WTC11 (cell line): ENCODE measurements at regions not wholly inside any gene's neighbourhood (a gene's known extent, or its start where the extent isn't known, plus 50 kb on each side); places are given as distances from the start of the nearest gene placed in this dataset.

Experiments
- CREB1 ChIP-seq: sonication (generic); formaldehyde crosslinking; IDR thresholded peaks from 2 replicates; pipeline ENCODE4 v1.8.0; 2023; ENCODE audit warnings: mild to moderate bottlenecking, missing genetic modification reagents
- FOXJ3 ChIP-seq: sonication (generic); formaldehyde crosslinking; IDR thresholded peaks from 2 replicates; pipeline ENCODE4 v1.9.0; 2021; ENCODE audit warnings: missing genetic modification reagents, mild to moderate bottlenecking, borderline replicate concordance
- FOXK1 ChIP-seq: sonication (generic); formaldehyde crosslinking; IDR thresholded peaks from 2 replicates; pipeline ENCODE4 v1.8.0; 2022; ENCODE audit warnings: mild to moderate bottlenecking, moderate library complexity, missing genetic modification reagents
- JAZF1 ChIP-seq: fragments of 250-450 bp; sonication (Bioruptor Pico); IDR thresholded peaks from 2 replicates; pipeline ENCODE4 v1.9.0; 2021; ENCODE audit warnings: moderate library complexity, mild to moderate bottlenecking, inconsistent platforms
- NR3C1 ChIP-seq: sonication (generic); formaldehyde crosslinking; conservative IDR thresholded peaks from 2 replicates; pipeline ENCODE4 v1.8.1; 2023; ENCODE audit warnings: low read depth, mild to moderate bottlenecking, missing genetic modification reagents
- SMAD3 ChIP-seq: sonication (generic); formaldehyde crosslinking; IDR thresholded peaks from 2 replicates; pipeline ENCODE4 v1.8.0; 2022; ENCODE audit warnings: missing genetic modification reagents, mild to moderate bottlenecking, borderline replicate concordance
- SOX15 ChIP-seq: fragments of 250-450 bp; sonication (Bioruptor Pico); IDR thresholded peaks from 2 replicates; pipeline ENCODE4 v1.9.0; 2021; ENCODE audit warnings: mild to moderate bottlenecking
- ZNF232 ChIP-seq: sonication (generic); formaldehyde crosslinking; IDR thresholded peaks from 2 replicates; pipeline ENCODE4 v1.8.0; 2022; ENCODE audit warnings: mild to moderate bottlenecking, missing genetic modification reagents
- TF ChIP-seq, protein P1 (sequence below): sonication (generic); formaldehyde crosslinking; IDR thresholded peaks from 2 replicates; pipeline ENCODE4 v1.8.1; 2023; ENCODE audit warnings: mild to moderate bottlenecking, missing genetic modification reagents, moderate library complexity
- TF ChIP-seq, protein P2 (sequence below): fragments of 200-600 bp; IDR thresholded peaks from 2 replicates; pipeline ENCODE4 v1.8.0; 2022; ENCODE audit warnings: antibody characterized with exemption
- TF ChIP-seq, protein P3 (sequence below): sonication (generic); formaldehyde crosslinking; IDR thresholded peaks from 2 replicates; pipeline ENCODE4 v1.8.0; 2022; ENCODE audit warnings: mild to moderate bottlenecking, missing genetic modification reagents
- TF ChIP-seq, protein P4 (sequence below): sonication (generic); formaldehyde crosslinking; IDR thresholded peaks from 2 replicates; pipeline ENCODE4 v1.8.0; 2022; ENCODE audit warnings: mild to moderate bottlenecking, missing genetic modification reagents
- TF ChIP-seq, protein P5 (sequence below): sonication (generic); formaldehyde crosslinking; IDR thresholded peaks from 2 replicates; pipeline ENCODE4 v1.8.1; 2023; ENCODE audit warnings: mild to moderate bottlenecking, missing genetic modification reagents, borderline replicate concordance
- TF ChIP-seq, protein P6 (sequence below): sonication (generic); formaldehyde crosslinking; IDR thresholded peaks from 2 replicates; pipeline ENCODE4 v1.8.0; 2022; ENCODE audit warnings: mild to moderate bottlenecking, missing genetic modification reagents

DNA sequence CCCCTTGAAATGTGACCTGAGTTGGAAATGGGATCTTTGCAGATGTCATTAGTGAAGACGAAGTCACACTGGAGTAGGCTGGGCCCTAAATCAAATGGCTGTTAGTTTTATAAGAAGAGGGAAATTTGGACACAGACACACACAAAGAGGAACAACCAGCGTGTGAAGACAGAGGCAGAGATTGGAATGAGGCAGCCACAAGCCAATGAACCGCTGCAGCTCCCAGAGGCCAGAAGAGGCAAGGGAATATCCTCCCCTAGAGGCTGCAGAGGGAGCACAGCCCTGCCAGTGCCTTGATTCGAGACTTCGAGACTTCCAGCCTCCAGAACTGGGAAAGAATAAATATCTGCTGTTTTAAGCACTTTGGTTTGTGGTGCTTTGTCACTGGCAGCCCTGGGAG lies 484.5 kb downstream of the MN1 start:
- TF ChIP-seq, protein P1, sequence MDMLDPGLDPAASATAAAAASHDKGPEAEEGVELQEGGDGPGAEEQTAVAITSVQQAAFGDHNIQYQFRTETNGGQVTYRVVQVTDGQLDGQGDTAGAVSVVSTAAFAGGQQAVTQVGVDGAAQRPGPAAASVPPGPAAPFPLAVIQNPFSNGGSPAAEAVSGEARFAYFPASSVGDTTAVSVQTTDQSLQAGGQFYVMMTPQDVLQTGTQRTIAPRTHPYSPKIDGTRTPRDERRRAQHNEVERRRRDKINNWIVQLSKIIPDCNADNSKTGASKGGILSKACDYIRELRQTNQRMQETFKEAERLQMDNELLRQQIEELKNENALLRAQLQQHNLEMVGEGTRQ (CRISPR knock-in tag): no peak
- TF ChIP-seq, protein P2, sequence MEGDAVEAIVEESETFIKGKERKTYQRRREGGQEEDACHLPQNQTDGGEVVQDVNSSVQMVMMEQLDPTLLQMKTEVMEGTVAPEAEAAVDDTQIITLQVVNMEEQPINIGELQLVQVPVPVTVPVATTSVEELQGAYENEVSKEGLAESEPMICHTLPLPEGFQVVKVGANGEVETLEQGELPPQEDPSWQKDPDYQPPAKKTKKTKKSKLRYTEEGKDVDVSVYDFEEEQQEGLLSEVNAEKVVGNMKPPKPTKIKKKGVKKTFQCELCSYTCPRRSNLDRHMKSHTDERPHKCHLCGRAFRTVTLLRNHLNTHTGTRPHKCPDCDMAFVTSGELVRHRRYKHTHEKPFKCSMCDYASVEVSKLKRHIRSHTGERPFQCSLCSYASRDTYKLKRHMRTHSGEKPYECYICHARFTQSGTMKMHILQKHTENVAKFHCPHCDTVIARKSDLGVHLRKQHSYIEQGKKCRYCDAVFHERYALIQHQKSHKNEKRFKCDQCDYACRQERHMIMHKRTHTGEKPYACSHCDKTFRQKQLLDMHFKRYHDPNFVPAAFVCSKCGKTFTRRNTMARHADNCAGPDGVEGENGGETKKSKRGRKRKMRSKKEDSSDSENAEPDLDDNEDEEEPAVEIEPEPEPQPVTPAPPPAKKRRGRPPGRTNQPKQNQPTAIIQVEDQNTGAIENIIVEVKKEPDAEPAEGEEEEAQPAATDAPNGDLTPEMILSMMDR: no peak
- TF ChIP-seq FOXK1 (CRISPR knock-in tag): no peak
- TF ChIP-seq, protein P3, sequence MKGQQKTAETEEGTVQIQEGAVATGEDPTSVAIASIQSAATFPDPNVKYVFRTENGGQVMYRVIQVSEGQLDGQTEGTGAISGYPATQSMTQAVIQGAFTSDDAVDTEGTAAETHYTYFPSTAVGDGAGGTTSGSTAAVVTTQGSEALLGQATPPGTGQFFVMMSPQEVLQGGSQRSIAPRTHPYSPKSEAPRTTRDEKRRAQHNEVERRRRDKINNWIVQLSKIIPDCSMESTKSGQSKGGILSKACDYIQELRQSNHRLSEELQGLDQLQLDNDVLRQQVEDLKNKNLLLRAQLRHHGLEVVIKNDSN (CRISPR knock-in tag): no peak
- no peak for TF ChIP-seq NR3C1 (CRISPR knock-in tag)
- no peak for TF ChIP-seq SMAD3
- no peak for TF ChIP-seq SOX15 (CRISPR knock-in tag)
- TF ChIP-seq, protein P4, sequence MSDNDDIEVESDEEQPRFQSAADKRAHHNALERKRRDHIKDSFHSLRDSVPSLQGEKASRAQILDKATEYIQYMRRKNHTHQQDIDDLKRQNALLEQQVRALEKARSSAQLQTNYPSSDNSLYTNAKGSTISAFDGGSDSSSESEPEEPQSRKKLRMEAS (CRISPR knock-in tag): no peak
- TF ChIP-seq, protein P5, sequence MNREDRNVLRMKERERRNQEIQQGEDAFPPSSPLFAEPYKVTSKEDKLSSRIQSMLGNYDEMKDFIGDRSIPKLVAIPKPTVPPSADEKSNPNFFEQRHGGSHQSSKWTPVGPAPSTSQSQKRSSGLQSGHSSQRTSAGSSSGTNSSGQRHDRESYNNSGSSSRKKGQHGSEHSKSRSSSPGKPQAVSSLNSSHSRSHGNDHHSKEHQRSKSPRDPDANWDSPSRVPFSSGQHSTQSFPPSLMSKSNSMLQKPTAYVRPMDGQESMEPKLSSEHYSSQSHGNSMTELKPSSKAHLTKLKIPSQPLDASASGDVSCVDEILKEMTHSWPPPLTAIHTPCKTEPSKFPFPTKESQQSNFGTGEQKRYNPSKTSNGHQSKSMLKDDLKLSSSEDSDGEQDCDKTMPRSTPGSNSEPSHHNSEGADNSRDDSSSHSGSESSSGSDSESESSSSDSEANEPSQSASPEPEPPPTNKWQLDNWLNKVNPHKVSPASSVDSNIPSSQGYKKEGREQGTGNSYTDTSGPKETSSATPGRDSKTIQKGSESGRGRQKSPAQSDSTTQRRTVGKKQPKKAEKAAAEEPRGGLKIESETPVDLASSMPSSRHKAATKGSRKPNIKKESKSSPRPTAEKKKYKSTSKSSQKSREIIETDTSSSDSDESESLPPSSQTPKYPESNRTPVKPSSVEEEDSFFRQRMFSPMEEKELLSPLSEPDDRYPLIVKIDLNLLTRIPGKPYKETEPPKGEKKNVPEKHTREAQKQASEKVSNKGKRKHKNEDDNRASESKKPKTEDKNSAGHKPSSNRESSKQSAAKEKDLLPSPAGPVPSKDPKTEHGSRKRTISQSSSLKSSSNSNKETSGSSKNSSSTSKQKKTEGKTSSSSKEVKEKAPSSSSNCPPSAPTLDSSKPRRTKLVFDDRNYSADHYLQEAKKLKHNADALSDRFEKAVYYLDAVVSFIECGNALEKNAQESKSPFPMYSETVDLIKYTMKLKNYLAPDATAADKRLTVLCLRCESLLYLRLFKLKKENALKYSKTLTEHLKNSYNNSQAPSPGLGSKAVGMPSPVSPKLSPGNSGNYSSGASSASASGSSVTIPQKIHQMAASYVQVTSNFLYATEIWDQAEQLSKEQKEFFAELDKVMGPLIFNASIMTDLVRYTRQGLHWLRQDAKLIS: no peak
- no peak for TF ChIP-seq ZNF232 (CRISPR knock-in tag)
- TF ChIP-seq FOXJ3: no peak
- TF ChIP-seq, protein P6, sequence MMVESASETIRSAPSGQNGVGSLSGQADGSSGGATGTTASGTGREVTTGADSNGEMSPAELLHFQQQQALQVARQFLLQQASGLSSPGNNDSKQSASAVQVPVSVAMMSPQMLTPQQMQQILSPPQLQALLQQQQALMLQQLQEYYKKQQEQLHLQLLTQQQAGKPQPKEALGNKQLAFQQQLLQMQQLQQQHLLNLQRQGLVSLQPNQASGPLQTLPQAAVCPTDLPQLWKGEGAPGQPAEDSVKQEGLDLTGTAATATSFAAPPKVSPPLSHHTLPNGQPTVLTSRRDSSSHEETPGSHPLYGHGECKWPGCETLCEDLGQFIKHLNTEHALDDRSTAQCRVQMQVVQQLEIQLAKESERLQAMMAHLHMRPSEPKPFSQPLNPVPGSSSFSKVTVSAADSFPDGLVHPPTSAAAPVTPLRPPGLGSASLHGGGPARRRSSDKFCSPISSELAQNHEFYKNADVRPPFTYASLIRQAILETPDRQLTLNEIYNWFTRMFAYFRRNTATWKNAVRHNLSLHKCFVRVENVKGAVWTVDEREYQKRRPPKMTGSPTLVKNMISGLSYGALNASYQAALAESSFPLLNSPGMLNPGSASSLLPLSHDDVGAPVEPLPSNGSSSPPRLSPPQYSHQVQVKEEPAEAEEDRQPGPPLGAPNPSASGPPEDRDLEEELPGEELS: no peak
- no peak for TF ChIP-seq JAZF1 (CRISPR knock-in tag)
- no peak for TF ChIP-seq CREB1 (CRISPR knock-in tag)
